ENCODE measurements at regions not wholly inside any gene's neighbourhood (a gene's known extent, or its start where the extent isn't known, plus 50 kb on each side); places are given as distances from the start of the nearest gene placed in this dataset.
A peak's percentile ranks its signal among the peaks of the same experiment; 100 is the strongest.
"Not testable (repeated sequence)": the region's sequence is repeated elsewhere in the genome, so short reads cannot be mapped to it uniquely, and the experiment has no call there.

DNA sequence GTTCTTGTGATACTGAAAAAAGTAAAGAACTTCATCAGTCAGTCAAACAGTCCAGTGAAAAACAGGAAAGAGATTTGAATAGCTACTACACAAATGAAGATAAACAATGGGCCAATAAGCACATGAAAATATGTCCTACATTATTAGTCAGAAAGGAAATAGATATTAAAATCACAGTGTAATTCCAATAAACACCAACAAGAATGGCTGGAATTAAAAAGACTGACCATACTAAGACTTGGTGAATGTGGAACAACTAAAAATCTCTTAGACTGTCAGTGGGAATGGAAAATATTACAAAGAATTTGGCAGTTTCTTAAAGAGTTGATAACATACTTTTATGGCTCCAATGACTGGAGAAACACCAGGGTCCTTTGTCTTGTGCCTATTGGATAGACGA, 241.8 kb upstream of the USP24 start:
- in situ Hi-C loops (cut with HindIII; ENCODE audit: low pct_unique_long_range_greater_than_20kb, low sequenced_read_pairs) = no loop called here
- no peak for DNase-seq (ENCODE audit: low read depth)

GRCh38 chr1:55448261-55448660, 233.1 kb upstream of the USP24 start:
- in situ Hi-C loops (cut with HindIII; ENCODE audit: low pct_unique_long_range_greater_than_20kb, low sequenced_read_pairs) = no loop called here
- no peak for DNase-seq (ENCODE audit: low read depth)

- no peak for DNase-seq (ENCODE audit: low read depth)
- in situ Hi-C loops (cut with HindIII; ENCODE audit: low pct_unique_long_range_greater_than_20kb, low sequenced_read_pairs) = no loop called here
These were observed 232.3 kb upstream of the USP24 start for GRCh38 chr1:55447488-55447887.

DNA sequence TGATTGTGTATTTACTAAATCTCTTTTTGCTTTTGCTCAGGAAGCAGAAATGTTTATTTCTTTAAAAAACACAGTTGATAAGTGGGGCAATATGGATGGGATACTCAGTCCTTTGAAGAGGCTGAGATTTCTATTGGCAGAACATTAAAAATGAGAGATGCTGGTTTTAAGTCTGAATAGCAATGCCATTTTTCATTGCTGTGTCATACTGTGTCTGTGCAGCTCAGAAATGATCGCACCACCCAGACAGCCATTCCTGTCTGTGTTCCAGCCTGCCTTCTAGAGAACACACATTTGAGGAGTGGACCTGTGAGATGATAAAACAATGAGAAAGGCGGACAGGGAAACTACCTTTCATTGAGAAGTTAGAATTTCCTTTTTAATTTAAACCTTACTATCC, 231.2 kb upstream of the USP24 start:
- DNase-seq (ENCODE audit: low read depth) = no peak
- in situ Hi-C loops (cut with HindIII; ENCODE audit: low pct_unique_long_range_greater_than_20kb, low sequenced_read_pairs) = no loop called here

DNA sequence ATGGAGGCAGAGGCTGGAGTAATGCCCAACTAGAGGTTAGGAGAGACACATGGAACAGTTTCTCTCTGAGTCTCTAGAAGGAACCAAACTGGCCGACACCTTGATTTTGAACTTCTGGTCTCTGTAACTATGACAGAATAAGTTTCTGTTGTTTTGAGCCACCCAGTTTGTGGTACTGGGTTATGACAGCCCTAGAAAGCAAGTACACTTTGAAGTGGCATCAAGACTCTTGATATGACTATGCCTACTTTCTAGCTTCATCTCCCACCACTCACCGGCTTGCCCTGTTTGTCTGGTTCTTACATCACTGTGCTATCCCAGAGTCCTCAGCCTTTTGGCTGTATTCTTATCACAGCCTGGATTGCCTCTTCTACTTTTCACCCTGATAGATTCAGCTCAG, 230.3 kb upstream of the USP24 start:
- in situ Hi-C loops (cut with HindIII; ENCODE audit: low pct_unique_long_range_greater_than_20kb, low sequenced_read_pairs) = no loop called here
- DNase-seq (ENCODE audit: low read depth) = no peak

GRCh38 chr1:55444667-55445066, 229.5 kb upstream of the USP24 start:
- DNase-seq (ENCODE audit: low read depth) = no peak
- in situ Hi-C loops (cut with HindIII; ENCODE audit: low pct_unique_long_range_greater_than_20kb, low sequenced_read_pairs) = no loop called here

DNA sequence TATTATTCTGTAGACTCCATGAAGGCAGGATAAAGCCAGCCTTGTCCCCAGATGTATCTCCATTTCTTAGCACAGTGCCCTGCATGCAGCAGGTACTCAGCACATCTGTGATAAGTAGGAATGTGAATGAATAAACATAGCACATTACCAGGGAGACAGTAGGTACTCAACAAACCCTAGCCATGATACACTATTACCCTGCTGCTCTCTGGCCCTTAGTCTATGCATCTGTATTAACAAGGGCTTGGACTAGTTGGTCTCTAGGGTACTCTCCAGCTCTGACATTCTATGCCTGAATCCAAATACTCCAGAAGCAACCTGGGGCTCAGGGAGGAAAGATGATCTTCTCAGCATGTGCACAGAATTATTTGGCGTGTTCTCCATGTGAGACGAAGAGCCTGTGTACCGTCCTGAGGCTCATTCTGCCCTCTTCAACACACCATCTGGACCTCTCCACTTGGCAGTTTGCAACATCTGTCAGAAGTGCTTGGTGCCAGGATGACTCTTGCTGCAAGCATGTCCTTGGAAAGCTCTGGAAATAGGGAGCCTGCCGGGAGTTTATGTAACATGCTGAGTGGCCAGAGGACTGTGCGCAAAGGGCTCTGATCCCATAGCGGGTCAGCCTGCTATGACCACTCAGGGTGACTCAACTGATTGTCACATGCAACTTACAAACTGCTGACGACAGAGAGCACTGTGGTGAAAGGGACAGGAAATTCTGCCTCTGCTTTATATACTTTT, 228.2 kb upstream of the USP24 start:
- in situ Hi-C loops (cut with HindIII; ENCODE audit: low pct_unique_long_range_greater_than_20kb, low sequenced_read_pairs) = no loop called here
- peak; percentile 72 for DNase-seq (ENCODE audit: low read depth)

DNA sequence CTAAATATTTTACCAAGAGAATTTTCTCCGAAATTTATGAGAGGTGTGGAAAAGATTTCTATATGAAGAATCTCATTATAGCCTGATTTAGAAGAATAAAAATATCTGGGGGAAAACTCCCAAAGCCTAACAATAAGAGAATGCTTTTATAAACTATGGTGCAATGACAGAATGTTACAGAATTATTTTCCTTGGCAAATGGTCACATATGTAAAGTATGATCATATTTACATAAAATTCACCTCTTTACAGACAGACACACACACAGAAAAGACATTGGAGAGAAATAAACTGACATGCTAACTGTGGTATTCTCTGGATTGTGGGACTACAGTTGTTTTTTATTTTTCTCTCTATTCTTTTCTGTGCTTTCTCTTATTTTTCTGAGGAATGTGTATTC, 226.3 kb upstream of the USP24 start:
- in situ Hi-C loops (cut with HindIII; ENCODE audit: low pct_unique_long_range_greater_than_20kb, low sequenced_read_pairs) = no loop called here
- no peak for DNase-seq (ENCODE audit: low read depth)

DNA sequence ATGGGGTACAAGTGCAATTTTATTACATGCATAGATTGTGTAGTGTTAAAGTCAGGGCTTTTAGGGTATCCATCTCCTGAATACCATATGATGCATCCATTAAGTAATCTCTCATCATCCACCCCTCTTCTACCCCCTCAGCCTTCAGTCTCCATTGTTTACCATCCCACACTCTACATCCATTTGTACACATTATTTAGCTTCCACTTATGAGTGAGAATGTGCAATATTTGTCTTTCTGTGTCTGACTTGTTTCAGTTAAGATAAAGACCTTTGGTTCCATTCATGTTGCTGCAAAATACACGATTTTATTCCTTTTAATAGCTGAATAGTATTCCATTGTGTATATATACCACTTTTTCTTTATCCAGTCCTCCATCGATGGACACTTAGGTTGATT, 222.5 kb upstream of the USP24 start:
- DNase-seq (ENCODE audit: low read depth) = no peak
- in situ Hi-C loops (cut with HindIII; ENCODE audit: low pct_unique_long_range_greater_than_20kb, low sequenced_read_pairs) = no loop called here

DNA sequence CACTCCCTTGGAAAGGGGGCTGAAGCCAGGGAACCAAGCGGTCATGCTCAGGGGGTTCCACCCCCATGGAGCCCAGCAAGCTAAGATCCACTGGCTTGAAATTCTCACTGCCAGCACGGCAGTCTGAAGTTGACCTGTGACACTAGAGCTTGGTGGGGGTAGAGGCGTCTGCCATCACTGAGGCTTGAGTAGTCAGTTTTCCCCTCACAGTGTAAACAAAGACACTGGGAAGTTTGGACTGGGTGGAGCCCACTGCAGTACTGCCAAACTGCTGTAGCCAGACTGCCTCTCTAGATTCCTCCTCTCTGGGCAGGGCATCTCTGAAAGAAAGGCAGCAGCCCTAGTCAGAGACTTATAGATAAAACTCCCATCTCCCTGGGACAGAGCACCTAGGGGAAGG, 215.6 kb upstream of the USP24 start:
- in situ Hi-C loops (cut with HindIII; ENCODE audit: low pct_unique_long_range_greater_than_20kb, low sequenced_read_pairs) = not testable (repeated sequence)

DNA sequence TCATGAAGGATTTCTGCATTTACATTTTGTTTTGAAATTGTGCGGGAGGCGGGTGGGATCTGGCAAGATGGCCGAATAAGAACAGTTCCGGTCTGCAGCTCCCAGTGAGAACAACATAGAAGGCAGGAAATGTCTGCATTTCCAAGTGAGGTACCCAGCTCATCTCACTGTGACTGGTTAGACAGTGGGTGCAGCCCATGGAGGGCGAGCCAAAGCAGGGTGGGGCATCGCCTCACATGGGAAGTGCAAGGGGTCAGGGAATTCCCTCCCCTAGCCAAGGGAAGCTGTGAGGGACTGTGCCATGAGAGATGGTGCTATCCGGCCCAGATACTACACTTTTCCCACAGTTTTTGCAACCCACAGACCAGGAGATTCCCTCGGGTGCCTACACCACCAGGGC, 215.0 kb upstream of the USP24 start:
- DNase-seq (ENCODE audit: low read depth); in situ Hi-C loops (cut with HindIII; ENCODE audit: low pct_unique_long_range_greater_than_20kb, low sequenced_read_pairs): not testable (repeated sequence)

More for the DNA sequence above, 215.6 kb upstream of the USP24 start:
- not testable (repeated sequence) for DNase-seq (ENCODE audit: low read depth)

- peak; percentile 100 for DNase-seq (ENCODE audit: low read depth)
- in situ Hi-C loops (cut with HindIII; ENCODE audit: low pct_unique_long_range_greater_than_20kb, low sequenced_read_pairs) = no loop called here
These were observed 214.1 kb upstream of the USP24 start for GRCh38 chr1:55428944-55429931.

DNA sequence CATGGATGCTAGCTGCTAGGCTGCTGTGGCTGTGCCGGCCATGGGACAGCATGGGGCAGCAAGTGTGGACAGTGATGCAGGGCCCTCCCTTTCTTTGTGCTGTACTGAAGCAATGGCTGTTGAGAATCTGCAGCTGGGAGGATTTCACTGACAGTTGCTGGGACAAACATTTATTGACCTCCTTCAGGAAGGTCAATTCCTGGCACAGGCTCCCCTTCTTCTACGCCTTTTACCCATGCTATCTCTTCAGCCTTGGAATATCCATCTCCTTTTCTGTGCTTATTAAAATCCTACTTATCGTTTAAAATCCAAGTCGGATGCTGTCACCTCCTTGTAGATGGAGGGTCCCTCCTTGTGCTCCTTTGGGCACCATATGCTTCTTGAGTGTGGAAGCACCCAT, 213.1 kb upstream of the USP24 start:
- in situ Hi-C loops (cut with HindIII; ENCODE audit: low pct_unique_long_range_greater_than_20kb, low sequenced_read_pairs) = no loop called here

DNA sequence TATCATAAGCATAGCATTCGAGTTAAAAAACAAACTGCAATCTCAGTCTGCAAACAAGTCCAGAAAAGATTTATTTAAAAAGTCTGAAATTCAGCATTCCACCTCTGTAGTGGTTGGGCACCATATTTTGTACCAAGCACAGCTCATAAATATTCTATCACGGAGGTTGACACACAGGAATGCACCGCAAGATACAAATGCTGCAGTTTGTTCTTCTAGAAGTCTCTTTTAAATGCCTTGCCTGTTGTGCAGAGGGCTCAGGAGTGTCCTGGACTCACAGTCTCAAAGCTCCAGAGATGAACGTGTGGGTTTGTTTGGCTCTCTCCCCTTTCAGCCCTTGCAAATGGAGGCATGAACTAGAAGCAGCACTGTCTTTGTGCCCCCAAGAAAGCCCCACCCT, 212.4 kb upstream of the USP24 start:
- DNase-seq (ENCODE audit: low read depth) = no peak
- in situ Hi-C loops (cut with HindIII; ENCODE audit: low pct_unique_long_range_greater_than_20kb, low sequenced_read_pairs) = no loop called here

More for the DNA sequence above, 213.1 kb upstream of the USP24 start:
- no peak for DNase-seq (ENCODE audit: low read depth)

DNA sequence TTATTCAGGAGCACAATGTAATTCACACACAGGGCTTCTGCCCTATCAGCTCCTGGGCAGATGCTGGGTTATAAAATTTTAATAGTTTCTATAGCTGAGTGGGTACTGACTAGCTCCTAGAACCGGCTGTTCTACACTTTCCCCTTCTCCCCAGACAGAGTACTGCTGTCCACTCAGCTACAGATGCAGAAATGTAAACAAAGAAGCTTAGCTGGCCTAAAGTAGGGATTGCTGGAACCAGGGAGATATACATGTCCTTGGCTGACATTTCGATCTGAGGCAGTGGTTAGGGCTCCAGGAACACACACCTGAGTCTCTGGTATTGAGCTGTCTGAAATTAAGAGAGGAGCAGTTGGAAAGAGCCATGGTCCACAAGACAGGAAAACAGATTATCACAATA, 211.5 kb upstream of the USP24 start:
- in situ Hi-C loops (cut with HindIII; ENCODE audit: low pct_unique_long_range_greater_than_20kb, low sequenced_read_pairs) = no loop called here
- no peak for DNase-seq (ENCODE audit: low read depth)

GRCh38 chr1:55426156-55426555, 211.0 kb upstream of the USP24 start:
- in situ Hi-C loops (cut with HindIII; ENCODE audit: low pct_unique_long_range_greater_than_20kb, low sequenced_read_pairs) = no loop called here

GRCh38 chr1:55425310-55425930, 210.3 kb upstream of the USP24 start:
- DNase-seq (ENCODE audit: low read depth) = no peak
- in situ Hi-C loops (cut with HindIII; ENCODE audit: low pct_unique_long_range_greater_than_20kb, low sequenced_read_pairs) = no loop called here

More at GRCh38 chr1:55426156-55426555, 211.0 kb upstream of the USP24 start:
- no peak for DNase-seq (ENCODE audit: low read depth)

GRCh38 chr1:55423376-55423775, 208.2 kb upstream of the USP24 start:
- in situ Hi-C loops (cut with HindIII; ENCODE audit: low pct_unique_long_range_greater_than_20kb, low sequenced_read_pairs) = no loop called here
- DNase-seq (ENCODE audit: low read depth) = no peak
